Tibial nerve (tissue), 4 donors: ENCODE measurements at regions not wholly inside any gene's neighbourhood (a gene's known extent, or its start where the extent isn't known, plus 50 kb on each side); places are given as distances from the start of the nearest gene placed in this dataset.

ENCODE experiments used
- CTCF ChIP-seq, 5 experiments: fragments of 200-600 bp in 3 of 5; fragments of 450-650 bp in 2 of 5; sonication (generic) in 3 of 5; IDR thresholded peaks; one replicate each; pipeline ENCODE4 v1.5.1; 2016 to 2019; ENCODE audit warnings: antibody characterized with exemption in 5 of 5, mild to moderate bottlenecking in 3 of 5, moderate library complexity in 2 of 5
- EP300 ChIP-seq, 2 donors: sonication (generic); formaldehyde crosslinking; IDR thresholded peaks; one replicate each; pipeline ENCODE4 v1.6.1; 2017; ENCODE audit warnings: antibody characterized with exemption in 2 of 2, mild to moderate bottlenecking in 1 of 2
- POLR2A ChIP-seq, 2 donors: fragments of 450-650 bp; IDR thresholded peaks; one replicate each; pipeline ENCODE4 v1.6.1; 2017; ENCODE audit warnings: antibody characterized with exemption in 2 of 2, mild to moderate bottlenecking in 2 of 2, moderate library complexity in 2 of 2

GRCh38 chr2:66761826-66762225, 326.9 kb downstream of the MEIS1 start:
- TF ChIP-seq CTCF (IDR thresholded peaks at IDR 0.05) (no peak), POLR2A (IDR thresholded peaks at IDR 0.05) (no peak), EP300 (IDR thresholded peaks at IDR 0.05) (no peak)
